Stimulated activated CD4-positive, alpha-beta T cell treated with anti-CD3 and anti-CD28 coated beads, Interleukin-2, amount 100 ng/mL, for 24 hours (primary cell): ENCODE measurements at regions not wholly inside any gene's neighbourhood (a gene's known extent, or its start where the extent isn't known, plus 50 kb on each side); places are given as distances from the start of the nearest gene placed in this dataset.
A peak's percentile ranks its signal among the peaks of the same experiment; 100 is the strongest.

Experiments
- DNase-seq, 2 donors: peaks; one replicate each; pipeline ENCODE4 v3.0.0-alpha.2; 2020

GRCh38 chr6:169960521-169960885 lies 209.1 kb downstream of the ERMARD start:
- DNase-seq, result peak in 1 of 2 donors; percentile 7

- no peak for DNase-seq
Observed at GRCh38 chr6:169960003-169960344, 208.6 kb downstream of the ERMARD start.

GRCh38 chr6:169959136-169960002 lies 207.9 kb downstream of the ERMARD start:
- DNase-seq, result peak; percentile 28 to 51

GRCh38 chr6:169958510-169958909 lies 207.1 kb downstream of the ERMARD start:
- peak in 1 of 2 donors; percentile 9 for DNase-seq

- peak in 1 of 2 donors; percentile 6 for DNase-seq
Observed at GRCh38 chr6:169957351-169957963, 206.0 kb downstream of the ERMARD start.

- DNase-seq, result no peak
Observed at GRCh38 chr6:169956580-169956979, 205.2 kb downstream of the ERMARD start.

GRCh38 chr6:169955731-169956437 lies 204.5 kb downstream of the ERMARD start:
- peak in 1 of 2 donors; percentile 8 for DNase-seq

- no peak for DNase-seq
Observed at GRCh38 chr6:169954977-169955376, 203.6 kb downstream of the ERMARD start.

GRCh38 chr6:169953686-169954085 lies 202.3 kb downstream of the ERMARD start:
- DNase-seq, result peak in 1 of 2 donors; percentile 8

GRCh38 chr6:169950558-169950957 lies 199.1 kb downstream of the ERMARD start:
- DNase-seq, result peak; percentile 18 to 24

- no peak for DNase-seq
Observed at GRCh38 chr6:169949511-169950097, 198.2 kb downstream of the ERMARD start.

GRCh38 chr6:169946971-169947370 lies 195.5 kb downstream of the ERMARD start:
- no peak for DNase-seq

- DNase-seq, result no peak
Observed at GRCh38 chr6:169945117-169945516, 193.7 kb downstream of the ERMARD start.

- no peak for DNase-seq
Observed at GRCh38 chr6:169944415-169944814, 193.0 kb downstream of the ERMARD start.

- DNase-seq, result no peak
Observed at GRCh38 chr6:169944061-169944337, 192.6 kb downstream of the ERMARD start.

- no peak for DNase-seq
Observed at GRCh38 chr6:169943241-169944060, 192.0 kb downstream of the ERMARD start.

- no peak for DNase-seq
Observed at GRCh38 chr6:169942173-169942572, 190.8 kb downstream of the ERMARD start.

GRCh38 chr6:169940481-169941271 lies 189.3 kb downstream of the ERMARD start:
- no peak for DNase-seq

- DNase-seq, result no peak
Observed at GRCh38 chr6:169939554-169940164, 188.2 kb downstream of the ERMARD start.

GRCh38 chr6:169938731-169939130 lies 187.3 kb downstream of the ERMARD start:
- no peak for DNase-seq

- DNase-seq, result no peak
Observed at GRCh38 chr6:169938262-169938701, 186.9 kb downstream of the ERMARD start.
